HepG2 (cell line): ENCODE measurements at regions not wholly inside any gene's neighbourhood (a gene's known extent, or its start where the extent isn't known, plus 50 kb on each side); places are given as distances from the start of the nearest gene placed in this dataset.

Experiments
- ATAC-seq: fragments of 200-7000 bp; cut with Tn5 transposase; 3 replicates; pipeline ENCODE4 v1.9.1; 2020; ENCODE audit warnings: mild to moderate bottlenecking, moderate library complexity
- BruUV-seq: library from RNA; stranded (reverse); fragments of 400-500 nt; replicated peaks from 2 replicates; lab custom pipeline; 2021; lab: Mats Ljungman, UMichigan
- CTCF ChIA-PET: fragments of 300-600 bp; formaldehyde crosslinking; extraction: SDS; loops from one replicate; lab custom pipeline; 2021; ENCODE audit warnings: low total read pairs, inconsistent platforms, low intra/inter-chr PET ratio; lab: Yijun Ruan, JAX
- POLR2A ChIA-PET: fragments of 350-600 bp; sonication (Branson Sonifier 250); formaldehyde crosslinking; loops from one replicate; lab custom pipeline; 2020; ENCODE audit warnings: antibody characterized with exemption, inconsistent platforms; lab: Yijun Ruan, JAX
- DNase-seq: peaks from one replicate; pipeline ENCODE4 v3.0.0-alpha.2; 2015; ENCODE audit warnings: low spot score
- FAIRE-seq: peaks from 3 replicates; lab custom pipeline; 2011; peaks lifted over from hg19 to GRCh38; lab: Jason Lieb, UNC
- H2AFZ ChIP-seq: one replicate; pipeline ENCODE4 v1.6.1; 2011; ENCODE audit warnings: low read length, inconsistent platforms
- H3K27ac ChIP-seq: fragments of 300-600 bp; 3 replicates; pipeline ENCODE4 v1.8.0; 2011; ENCODE audit warnings: mixed run types, mild to moderate bottlenecking, mixed read lengths, low read length, inconsistent platforms; ENCODE audit not compliant: insufficient read depth; ENCODE audit errors: extremely low read length
- H3K27me3 ChIP-seq, 2 experiments: fragments of 200-600 bp in 1 of 2; 2 replicates in 1 of 2; 3 replicates in 1 of 2; pipeline versions ENCODE4 v1.6.0 to v1.8.0; 2011; ENCODE audit warnings: low read length in 2 of 2, mild to moderate bottlenecking in 2 of 2, moderate library complexity in 2 of 2, inconsistent platforms in 1 of 2; ENCODE audit not compliant: insufficient read depth in 2 of 2, control insufficient read depth in 1 of 2
- H3K36me3 ChIP-seq, 2 experiments: fragments of 200-600 bp in 1 of 2; replicated peaks in 1 of 2; 2 replicates in 1 of 2; 3 replicates in 1 of 2; pipeline versions ENCODE4 v1.5.1 to v1.8.0; 2011; ENCODE audit warnings: low read length in 2 of 2, inconsistent platforms in 1 of 2; ENCODE audit not compliant: insufficient read depth in 2 of 2, control insufficient read depth in 1 of 2
- H3K4me1 ChIP-seq: 2 replicates; pipeline ENCODE4 v1.5.1; 2012; ENCODE audit warnings: low read length, inconsistent platforms; ENCODE audit not compliant: insufficient read depth
- H3K4me2 ChIP-seq: 2 replicates; pipeline ENCODE4 v1.6.0; 2011; ENCODE audit warnings: low read depth, low read length, inconsistent platforms
- H3K4me3 ChIP-seq, 3 experiments: fragments of 200-600 bp in 1 of 3; sonication (generic), shearing (Covaris generic) in 1 of 3; replicated peaks in 1 of 3; 2 replicates each; pipeline ENCODE4 v1.5.1; 2011 to 2016; ENCODE audit warnings: low read length in 3 of 3, inconsistent platforms in 2 of 3, low read depth in 2 of 3, mild to moderate bottlenecking in 2 of 3, control low read depth in 1 of 3, mixed read lengths in 1 of 3; ENCODE audit not compliant: insufficient read depth in 1 of 3
- H3K79me2 ChIP-seq: one replicate; pipeline ENCODE4 v1.6.1; 2011; ENCODE audit warnings: low read length, inconsistent platforms; ENCODE audit not compliant: insufficient read depth
- H3K9ac ChIP-seq: 2 replicates; pipeline ENCODE4 v1.6.0; 2011; ENCODE audit warnings: mild to moderate bottlenecking, low read depth, low read length, inconsistent platforms; ENCODE audit not compliant: insufficient read depth
- H3K9me3 ChIP-seq: 2 replicates; pipeline ENCODE4 v1.5.1; 2012; ENCODE audit warnings: mild to moderate bottlenecking, low read length
- H4K20me1 ChIP-seq: 2 replicates; pipeline ENCODE4 v1.6.0; 2011; ENCODE audit warnings: inconsistent platforms, mild to moderate bottlenecking, low read length, moderate library complexity; ENCODE audit not compliant: insufficient read depth
- BHLHE40 ChIP-seq: IDR thresholded peaks from 2 replicates; pipeline ENCODE4 v1.6.1; 2011; ENCODE audit warnings: low read length, improper control_type of control experiment
- BRF2 ChIP-seq: sonication (generic); formaldehyde crosslinking; IDR thresholded peaks from 2 replicates; pipeline ENCODE4 v1.8.1; 2022; ENCODE audit warnings: mild to moderate bottlenecking, missing genetic modification reagents
- GTF3A ChIP-seq: sonication (generic); formaldehyde crosslinking; conservative IDR thresholded peaks from 2 replicates; pipeline ENCODE4 v1.4.0; 2020; ENCODE audit warnings: mild to moderate bottlenecking, missing genetic modification reagents
- HOMEZ ChIP-seq: IDR thresholded peaks from 2 replicates; pipeline ENCODE4 v1.6.1; 2016; ENCODE audit warnings: low read depth
- MTA1 ChIP-seq: sonication (generic); formaldehyde crosslinking; IDR thresholded peaks from 2 replicates; pipeline ENCODE4 v1.4.0; 2020; ENCODE audit warnings: missing genetic modification reagents, mild to moderate bottlenecking, borderline replicate concordance
- MXD3 ChIP-seq: IDR thresholded peaks from 2 replicates; pipeline ENCODE4 v1.6.1; 2016; ENCODE audit warnings: mild to moderate bottlenecking, missing biosample characterization, missing genetic modification reagents
- PAXIP1 ChIP-seq: sonication (generic); formaldehyde crosslinking; conservative IDR thresholded peaks from 2 replicates; pipeline ENCODE4 v1.4.0; 2020; ENCODE audit warnings: mild to moderate bottlenecking, missing genetic modification reagents, moderate library complexity
- PITX1 ChIP-seq: sonication (generic); formaldehyde crosslinking; IDR thresholded peaks from 2 replicates; pipeline ENCODE4 v1.5.1; 2020; ENCODE audit warnings: mild to moderate bottlenecking, missing genetic modification reagents
- PRDM10 ChIP-seq: sonication (generic); formaldehyde crosslinking; IDR thresholded peaks from 2 replicates; pipeline ENCODE4 v1.4.0; 2020; ENCODE audit warnings: low read depth, missing genetic modification reagents
- SUZ12 ChIP-seq: fragments of 150-350 bp; IDR thresholded peaks from 2 replicates; pipeline ENCODE4 v1.6.1; 2014; ENCODE audit warnings: low read depth, low read length
- TARDBP ChIP-seq: sonication (generic); formaldehyde crosslinking; IDR thresholded peaks from 2 replicates; pipeline ENCODE4 v1.8.0; 2022; ENCODE audit warnings: mild to moderate bottlenecking, missing genetic modification reagents
- TEAD2 ChIP-seq: sonication (generic); formaldehyde crosslinking; IDR thresholded peaks from 2 replicates; pipeline ENCODE4 v1.9.0; 2021; ENCODE audit warnings: missing genetic modification reagents
- ZBTB34 ChIP-seq: sonication (generic); formaldehyde crosslinking; IDR thresholded peaks from 2 replicates; pipeline ENCODE4 v1.8.0; 2022; ENCODE audit warnings: mild to moderate bottlenecking, missing genetic modification reagents
- ZNF446 ChIP-seq: sonication (generic); formaldehyde crosslinking; IDR thresholded peaks from 2 replicates; pipeline ENCODE4 v1.5.0; 2020; ENCODE audit warnings: mild to moderate bottlenecking, missing genetic modification reagents
- in situ Hi-C: cut with HindIII; loops from 2 replicates; pipeline ENCODE4 v1.10.0; 2017; ENCODE audit warnings: low pct_unique_long_range_greater_than_20kb; ENCODE audit not compliant: extremely low pct_ligation_motif_present
- intact Hi-C: fragments of 100-400 bp; cut with micrococcal nuclease; formaldehyde crosslinking; loops from one replicate; pipeline ENCODE4 v1.10.0; 2022; ENCODE audit not compliant: unreplicated experiment

- DNase-seq (no peak), ATAC-seq (no peak), FAIRE-seq (no peak)
- Histone ChIP-seq H3K27me3 (no peaks in the 10 kb centered on the region), H2AFZ (no peak overlapping the region), H3K27ac (no peak overlapping the region), H3K4me1 (no peaks in the 10 kb centered on the region), H3K9me3 (peaks cover 5% of the 10 kb centered on the region; the same call in 1 of the 2 replicates), H3K79me2 (no peaks in the 10 kb centered on the region), H3K4me3 (no peak overlapping the region), H3K4me2 (no peak overlapping the region), H3K36me3 (no peaks in the 10 kb centered on the region), H4K20me1 (no peaks in the 10 kb centered on the region), H3K9ac (no peak overlapping the region)
- CTCF ChIA-PET, result no interaction called here
- no TSS peak for BruUV-seq
- POLR2A ChIA-PET, result no interaction called here
- in situ Hi-C loops (no loop called here), intact Hi-C loops (no loop called here)
- TF ChIP-seq ZNF446 (CRISPR knock-in tag) (no peak), GTF3A (CRISPR knock-in tag) (no peak), BHLHE40 (no peak), HOMEZ (CRISPR knock-in tag) (no peak), TARDBP (CRISPR knock-in tag) (no peak), PAXIP1 (CRISPR knock-in tag) (no peak), MXD3 (no peak), TEAD2 (CRISPR knock-in tag) (no peak), MTA1 (CRISPR knock-in tag) (no peak), PRDM10 (CRISPR knock-in tag) (no peak), BRF2 (CRISPR knock-in tag) (no peak), SUZ12 (no peak), ZBTB34 (CRISPR knock-in tag) (no peak), PITX1 (CRISPR knock-in tag) (no peak)
Observed at GRCh38 chrX:121649417-121649816, 602.0 kb downstream of the GLUD2 start.
